GM15510 (cell line): ENCODE measurements at regions not wholly inside any gene's neighbourhood (a gene's known extent, or its start where the extent isn't known, plus 50 kb on each side); places are given as distances from the start of the nearest gene placed in this dataset.

Source experiments
- POLR2A ChIP-seq: IDR thresholded peaks from 3 replicates; pipeline ENCODE4 v1.6.1; 2011; ENCODE audit warnings: borderline replicate concordance; ENCODE audit not compliant: insufficient read length; ENCODE audit errors: extremely low read depth

DNA sequence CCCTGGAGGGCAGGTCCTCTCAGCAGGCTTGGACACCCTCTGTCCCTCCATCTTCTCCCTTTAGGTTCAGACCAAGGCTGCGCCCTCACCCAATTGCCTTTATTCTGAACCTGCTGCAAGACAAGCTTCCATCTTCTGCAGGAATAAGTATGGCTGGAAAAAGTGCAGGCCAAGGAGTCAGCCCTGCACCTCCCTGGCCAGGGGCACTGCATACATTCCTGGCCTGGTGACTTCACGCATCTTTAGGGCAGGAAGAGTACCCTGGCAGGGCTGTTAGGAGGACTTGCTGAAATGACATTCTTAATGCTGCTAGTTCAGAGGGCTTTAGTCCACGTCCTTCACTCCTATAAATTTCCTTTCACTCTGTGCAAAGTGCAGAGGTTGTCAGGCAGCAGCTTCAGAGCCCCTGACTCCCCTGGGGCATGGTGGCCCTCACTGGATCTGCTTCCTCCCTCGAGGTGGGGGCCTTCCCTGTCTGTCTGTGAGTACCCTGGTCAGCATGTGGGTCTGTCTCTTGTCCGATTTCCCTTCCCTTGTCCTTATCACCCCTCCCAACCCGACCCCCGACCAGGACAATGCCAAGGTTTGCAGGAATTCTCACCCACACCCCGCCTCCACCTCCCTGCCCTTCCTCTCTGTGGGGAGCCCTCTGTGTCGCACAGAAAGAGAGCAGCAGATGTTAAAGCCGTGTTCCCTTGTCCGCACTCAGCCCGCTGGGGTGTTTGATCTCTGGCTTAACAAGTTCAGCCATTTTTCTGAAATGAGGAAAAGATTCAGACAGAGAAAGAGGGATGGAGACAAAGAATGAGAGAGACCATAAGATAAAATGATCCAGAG, 124.5 kb upstream of the SYT13 start:
- TF ChIP-seq POLR2A = no peak

DNA sequence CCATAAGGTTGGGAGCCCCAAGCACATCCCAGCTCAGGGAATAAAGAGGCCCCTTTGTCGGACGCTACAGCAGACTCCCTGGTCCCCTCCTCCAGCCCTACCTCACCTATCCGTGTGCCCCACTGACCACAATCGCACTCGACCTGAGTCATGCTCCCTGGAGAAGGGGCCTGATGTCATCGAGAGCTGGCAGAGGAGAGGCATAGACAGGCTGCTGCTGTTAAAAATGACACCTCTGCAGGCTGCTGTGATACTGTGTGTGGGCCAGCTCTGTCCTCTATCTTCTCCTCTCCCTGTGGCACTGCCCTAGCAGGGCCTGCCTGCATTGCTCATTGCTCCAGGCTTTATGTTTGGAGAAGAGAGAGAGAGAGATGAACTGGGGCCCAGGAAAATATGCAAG, 123.4 kb upstream of the SYT13 start:
- no peak for TF ChIP-seq POLR2A

DNA sequence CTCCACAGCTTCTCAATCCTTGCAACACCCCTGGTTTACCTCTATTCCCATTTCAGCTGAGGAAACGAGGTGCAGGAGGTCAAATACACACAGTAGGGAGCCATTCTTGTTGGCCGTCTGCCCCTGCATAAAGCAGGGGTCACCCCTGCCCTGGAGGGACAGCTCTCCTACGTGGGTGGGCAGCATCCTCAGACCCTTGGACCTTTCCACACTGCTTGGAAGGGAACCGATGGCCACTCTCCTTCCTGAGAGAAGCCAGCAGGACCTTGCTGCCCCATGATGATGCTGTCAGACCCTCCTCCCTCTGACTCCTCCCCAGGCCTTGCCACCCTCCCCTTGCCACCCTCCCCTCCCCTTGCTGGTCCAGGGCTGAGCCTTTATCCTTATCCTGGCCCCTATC, 121.1 kb upstream of the SYT13 start:
- TF ChIP-seq POLR2A = no peak

DNA sequence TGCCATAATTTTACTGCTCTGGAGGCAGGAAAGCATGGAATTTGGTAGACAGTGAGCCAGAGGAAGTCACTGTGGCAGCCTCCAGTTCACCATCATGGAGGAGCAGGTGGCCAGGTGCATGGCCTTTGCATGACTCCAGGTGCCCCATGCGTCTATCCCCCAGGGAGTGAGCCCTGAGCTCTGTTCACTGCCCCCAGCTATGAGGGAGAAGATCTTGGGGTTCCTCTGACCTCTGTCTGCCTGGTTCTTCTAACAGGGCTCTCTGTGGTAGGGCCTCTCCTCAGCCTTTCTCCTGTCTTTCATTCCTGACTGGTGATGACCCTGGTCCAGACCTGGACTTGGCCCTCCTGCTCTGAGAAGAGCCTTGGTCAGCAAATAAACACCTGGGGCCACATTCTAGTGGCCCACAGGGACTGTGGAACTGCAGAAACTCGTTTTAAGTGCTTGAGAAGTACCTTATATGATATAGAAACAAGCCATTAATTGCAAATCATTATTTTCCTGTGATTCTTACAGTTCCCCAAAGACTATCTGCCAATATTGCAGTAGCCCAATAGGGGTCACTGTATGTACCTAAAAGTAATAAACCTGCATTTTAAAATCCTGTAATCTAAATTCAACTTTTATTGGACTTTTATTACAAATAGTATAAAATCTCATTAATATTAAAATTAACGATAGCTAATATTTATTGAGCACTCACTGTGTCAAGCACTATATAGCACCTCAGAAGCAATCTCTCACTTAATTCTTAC, 120.0 kb upstream of the SYT13 start:
- no peak for TF ChIP-seq POLR2A

DNA sequence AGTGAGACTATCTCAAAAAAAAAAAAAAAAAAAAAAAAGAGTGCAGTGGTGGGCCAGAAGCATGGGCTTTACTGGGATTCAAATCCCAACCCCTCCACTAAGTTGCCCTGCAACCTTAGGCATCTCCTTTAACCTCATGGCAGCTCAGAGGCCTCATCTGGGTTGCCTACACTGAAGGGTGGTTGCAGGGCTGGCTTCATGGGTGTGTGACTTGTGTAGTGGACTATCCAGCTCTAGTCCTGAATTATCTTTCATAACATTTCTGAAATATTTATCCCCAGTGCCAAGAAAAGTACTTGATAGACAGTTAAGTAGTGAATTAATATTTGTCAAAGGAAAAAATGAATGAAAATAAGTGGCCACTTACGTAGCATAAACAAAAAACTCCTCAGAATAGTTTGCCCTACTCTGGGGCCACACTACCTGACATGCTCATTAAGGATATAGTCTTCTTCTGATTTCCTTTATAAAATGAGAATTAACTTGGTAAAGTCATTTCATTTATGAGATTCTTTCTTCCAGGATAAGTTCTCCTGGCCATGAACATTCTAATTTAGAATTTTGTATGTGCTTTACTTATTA, 116.0 kb upstream of the SYT13 start:
- no peak for TF ChIP-seq POLR2A

DNA sequence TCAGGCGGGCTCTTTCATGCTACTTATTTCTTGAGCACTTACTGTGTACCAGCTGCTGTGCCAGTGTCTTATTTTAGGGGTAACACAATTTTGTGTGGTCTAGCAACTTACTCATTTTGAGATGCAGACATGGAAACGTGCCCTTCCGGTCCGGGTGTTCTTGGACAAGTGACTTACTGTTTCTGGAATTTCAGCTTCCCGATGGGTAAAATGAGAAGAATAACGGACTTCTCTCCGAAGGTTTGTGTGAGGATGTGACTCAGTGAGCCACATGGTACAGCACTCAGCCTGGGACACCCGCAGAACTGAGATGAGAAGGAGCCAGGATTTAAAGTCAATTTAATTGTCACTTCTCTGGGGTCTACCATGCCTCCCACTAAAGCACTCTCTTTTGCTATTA, 114.5 kb upstream of the SYT13 start:
- TF ChIP-seq POLR2A = no peak

DNA sequence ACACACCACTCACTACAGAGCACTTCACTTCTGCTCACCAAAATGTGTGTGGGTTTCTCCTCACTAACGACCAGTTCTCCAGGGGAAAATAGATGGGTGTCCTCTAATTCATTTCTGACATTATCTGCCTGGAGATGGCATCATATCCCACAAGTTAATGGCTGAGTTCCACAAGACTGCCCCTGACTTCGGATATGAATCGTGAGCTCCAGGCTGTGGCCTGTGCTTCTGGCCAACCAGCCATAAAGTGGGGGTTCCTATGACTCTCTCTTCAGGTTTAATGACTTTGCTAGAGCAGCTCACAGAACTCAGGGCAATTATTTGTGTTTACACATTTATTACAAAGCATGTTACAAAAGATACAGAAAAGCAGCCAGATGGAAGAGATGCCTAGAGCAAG, 113.0 kb upstream of the SYT13 start:
- no peak for TF ChIP-seq POLR2A

DNA sequence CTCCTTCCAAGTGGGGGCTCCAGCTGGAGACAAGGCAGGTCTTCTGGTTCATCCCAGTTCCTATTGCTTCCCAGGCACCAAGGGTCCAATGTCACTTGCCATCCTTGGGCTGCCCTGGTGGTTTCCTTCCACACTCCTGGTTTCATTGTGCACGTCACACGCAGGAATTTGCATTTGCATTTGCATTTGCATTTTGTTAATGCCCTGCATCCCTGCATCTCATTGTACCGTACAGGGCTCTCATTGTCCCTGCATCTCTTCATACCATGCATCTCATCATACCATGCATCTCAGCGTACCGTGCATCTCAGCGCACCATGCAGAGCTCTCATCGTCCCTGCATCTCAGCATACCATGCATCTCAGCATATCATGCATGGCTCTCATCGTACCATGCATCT, 112.2 kb upstream of the SYT13 start:
- no peak for TF ChIP-seq POLR2A

DNA sequence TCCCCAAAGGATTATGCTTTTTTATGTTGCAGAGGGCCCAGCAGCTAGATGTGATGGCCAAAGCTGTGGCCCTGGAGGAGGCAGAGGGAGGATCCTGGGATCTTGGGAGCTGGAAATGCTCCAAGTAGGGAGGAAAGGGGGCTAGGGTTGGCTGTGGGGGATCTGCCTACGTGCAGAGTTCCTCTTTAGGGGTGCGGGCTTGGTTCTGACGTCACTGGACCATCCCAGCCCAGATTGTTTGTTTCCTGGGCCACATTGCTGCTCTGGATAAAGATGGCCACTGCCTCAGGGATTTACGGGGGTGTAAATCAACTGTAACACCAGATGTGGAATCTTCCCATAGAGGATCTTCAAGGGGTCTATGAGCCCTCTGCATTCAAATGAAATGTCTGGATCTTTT, 110.3 kb upstream of the SYT13 start:
- TF ChIP-seq POLR2A = no peak

DNA sequence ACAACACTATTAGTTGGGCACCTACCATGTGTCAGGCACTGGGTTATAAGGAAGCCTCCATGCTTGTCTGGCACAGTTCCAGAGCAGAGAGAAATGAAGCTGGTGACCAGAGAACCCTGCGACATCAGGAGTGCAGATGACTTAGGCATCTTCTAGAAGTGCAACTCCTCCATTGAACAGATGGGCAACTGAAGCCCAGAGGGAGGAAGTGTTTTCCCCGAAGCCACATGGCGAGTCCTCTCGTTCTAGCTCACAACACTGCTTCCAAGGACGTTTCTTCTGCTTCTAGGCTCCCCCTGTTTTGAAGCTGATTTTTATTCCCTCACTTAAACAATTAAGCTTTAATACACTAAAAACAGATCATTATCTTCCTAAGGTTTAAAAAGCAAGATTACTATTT, 109.8 kb upstream of the SYT13 start:
- TF ChIP-seq POLR2A = no peak

DNA sequence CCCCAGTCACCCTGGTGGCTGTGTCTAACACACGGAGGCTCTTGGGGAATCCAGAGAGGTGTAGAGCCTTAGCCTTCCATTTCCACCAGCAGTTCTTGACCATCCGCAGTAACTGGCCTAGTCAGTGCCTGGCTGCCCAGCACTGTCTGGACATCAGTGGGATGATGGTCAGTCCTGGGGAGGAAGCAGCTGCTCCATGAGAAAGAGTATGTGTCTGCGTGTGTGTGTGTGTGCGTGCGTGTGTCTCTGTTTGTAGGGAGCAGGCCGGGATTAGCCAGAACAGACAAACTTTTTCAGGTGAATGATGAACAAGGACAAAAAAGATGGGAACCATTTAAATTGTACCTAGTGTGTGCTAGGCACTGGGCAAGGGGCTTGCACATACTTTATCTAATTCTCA, 109.3 kb upstream of the SYT13 start:
- TF ChIP-seq POLR2A = no peak

DNA sequence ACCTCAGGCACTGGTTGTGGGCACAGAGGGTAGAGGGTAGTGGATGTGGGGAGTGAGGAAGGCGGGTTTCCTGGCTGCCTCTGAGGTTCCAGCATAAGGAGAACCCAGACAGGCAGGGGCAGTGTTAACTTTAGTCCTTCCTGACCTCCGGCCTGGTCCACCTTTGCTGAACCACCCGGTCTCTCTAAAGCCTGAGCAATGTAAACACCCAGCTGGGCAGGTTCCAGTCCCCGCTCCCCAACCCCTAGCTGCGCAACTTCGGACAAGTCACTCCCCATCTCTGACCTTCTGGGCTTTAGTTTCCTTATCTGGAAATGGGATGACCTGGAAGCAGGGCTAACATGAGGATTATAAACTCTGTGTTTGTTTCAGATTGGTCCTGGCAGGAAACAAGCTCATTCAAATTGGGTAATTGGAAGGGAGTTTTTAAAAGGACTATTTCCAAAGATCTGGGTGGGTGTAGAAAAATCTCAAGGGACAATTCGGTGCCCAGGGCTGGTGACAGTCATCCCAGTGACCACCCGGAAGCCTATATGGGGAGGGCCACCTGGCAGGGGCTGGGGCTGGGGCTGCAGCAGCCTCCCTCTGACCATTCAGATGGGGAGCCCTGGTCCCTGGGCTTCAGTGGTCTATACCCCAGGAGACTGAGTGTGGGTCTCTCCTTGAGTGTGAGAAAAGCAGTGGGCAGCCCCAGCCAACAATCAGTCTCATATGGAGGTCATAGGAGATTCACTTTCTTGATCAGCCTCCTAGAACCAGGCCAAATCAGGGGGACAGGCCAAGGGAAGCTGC, 108.3 kb upstream of the SYT13 start:
- no peak for TF ChIP-seq POLR2A

DNA sequence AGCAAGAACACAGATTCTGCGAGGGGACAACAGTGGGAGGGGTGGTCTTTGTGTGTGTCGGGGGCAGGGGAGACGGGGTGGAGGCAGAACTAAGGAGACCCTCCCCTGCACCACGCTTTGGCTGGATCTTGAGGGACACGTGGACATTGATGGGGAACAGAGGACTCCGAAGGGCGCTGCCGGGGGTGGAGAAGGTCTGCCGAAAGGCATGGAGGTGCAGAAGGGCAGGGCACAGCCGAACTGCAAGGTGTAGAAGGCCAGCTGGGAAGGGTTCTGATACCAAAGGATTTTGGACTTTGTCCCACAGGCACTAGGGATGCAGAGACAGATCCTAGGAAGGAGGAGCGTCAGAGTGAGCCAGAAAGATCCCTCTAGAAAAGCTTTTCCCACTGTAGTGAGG, 107.7 kb upstream of the SYT13 start:
- TF ChIP-seq POLR2A = no peak

DNA sequence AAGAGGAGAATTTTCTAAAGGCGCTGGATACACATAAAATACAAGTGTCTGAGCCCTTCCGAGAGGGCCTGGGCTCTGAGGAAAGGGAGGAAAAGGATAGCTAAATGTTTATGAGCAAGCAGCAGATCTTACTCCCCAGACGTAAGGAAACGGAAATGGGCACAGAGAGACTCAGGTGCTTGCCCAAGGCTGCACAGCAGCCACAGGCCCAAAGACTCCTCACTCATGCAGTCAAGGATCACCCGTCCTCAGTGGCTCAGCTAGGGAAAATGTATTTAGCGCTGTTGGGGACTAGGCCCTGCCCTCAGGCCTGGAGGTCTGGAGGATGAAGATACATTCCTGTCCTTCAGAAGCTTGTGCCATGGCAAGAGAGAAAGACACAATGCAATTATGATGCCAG, 107.2 kb upstream of the SYT13 start:
- TF ChIP-seq POLR2A = no peak

DNA sequence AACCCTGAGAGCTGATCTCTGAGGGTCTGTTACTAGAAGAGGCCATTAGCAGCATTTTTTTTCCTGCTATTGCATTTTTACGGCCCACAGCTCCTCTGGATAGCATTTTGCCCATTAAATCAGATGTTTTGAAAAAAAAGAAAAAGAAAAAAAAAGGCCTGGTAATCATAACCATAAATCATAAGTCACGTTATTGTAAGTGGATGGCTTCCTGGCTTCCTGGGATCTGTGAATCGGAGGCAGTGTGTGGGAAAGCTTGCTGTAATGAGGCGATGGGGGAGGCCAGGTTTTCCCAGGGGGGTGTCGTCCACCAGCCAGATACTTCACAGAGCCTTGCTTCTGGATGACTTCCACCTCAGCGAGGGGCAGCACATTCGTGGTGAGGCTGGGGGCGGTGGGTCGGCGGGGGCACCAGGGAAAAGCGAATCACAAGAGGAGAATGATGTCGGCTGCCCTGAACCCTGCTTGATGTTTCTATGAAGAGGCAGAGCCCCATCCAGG, 106.5 kb upstream of the SYT13 start:
- TF ChIP-seq POLR2A = no peak
